ENCODE measurements at regions not wholly inside any gene's neighbourhood (a gene's known extent, or its start where the extent isn't known, plus 50 kb on each side); places are given as distances from the start of the nearest gene placed in this dataset.

- no peak overlapping the region for H3K4me3 ChIP-seq
- H3K27ac ChIP-seq: no peak overlapping the region
- TF ChIP-seq CTCF (IDR thresholded peaks at IDR 0.05) (no peak), POLR2A (IDR thresholded peaks at IDR 0.05) (no peak)
- H3K4me1 ChIP-seq: no peaks in the 10 kb centered on the region
- H3K9me3 ChIP-seq: no peaks in the 10 kb centered on the region
- peak in 2 of 3 donors; percentile 19 to 23 for DNase-seq
- H3K36me3 ChIP-seq: no peaks in the 10 kb centered on the region
- H3K27me3 ChIP-seq: no peaks in the 10 kb centered on the region
These were observed 135.8 kb upstream of the UNC5B start for GRCh38 chr10:71076473-71077142.

DNA sequence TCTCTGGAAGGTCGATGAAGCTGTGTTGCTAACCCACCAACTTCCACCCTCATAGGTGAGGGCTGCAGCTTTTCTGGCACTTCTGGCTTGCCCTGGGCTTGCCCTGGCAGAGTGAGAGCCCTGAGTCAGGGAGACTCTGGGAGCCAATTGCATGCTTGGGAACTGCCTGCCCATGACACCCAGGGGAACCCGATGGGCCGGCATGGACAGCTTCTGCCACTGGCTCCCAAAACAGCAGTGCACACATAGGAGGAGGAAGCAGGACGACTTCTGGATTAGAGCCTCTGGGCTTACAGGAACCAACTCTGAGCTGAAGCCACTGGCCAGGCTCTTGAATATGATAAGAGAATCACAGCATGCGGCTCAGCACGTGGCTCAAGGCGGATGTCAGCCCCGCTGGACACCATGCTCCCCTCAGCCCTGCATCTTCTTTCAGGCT lies 135.2 kb upstream of the UNC5B start:
- peak in 2 of 3 donors; percentile 28 to 30 for DNase-seq

GRCh38 chr10:71077796-71078453 lies 134.4 kb upstream of the UNC5B start:
- no peaks in the 10 kb centered on the region for H3K9me3 ChIP-seq
- H3K4me1 ChIP-seq: no peaks in the 10 kb centered on the region
- DNase-seq: peak in 1 of 3 donors; percentile 15
- no peaks in the 10 kb centered on the region for H3K27me3 ChIP-seq
- H3K36me3 ChIP-seq: no peaks in the 10 kb centered on the region
- no peak overlapping the region for H3K4me3 ChIP-seq
- H3K27ac ChIP-seq: no peak overlapping the region
- no peak for TF ChIP-seq POLR2A (IDR thresholded peaks at IDR 0.05)
- TF ChIP-seq CTCF (IDR thresholded peaks at IDR 0.05): no peak

More for the DNA sequence above, 135.2 kb upstream of the UNC5B start:
- H3K27me3 ChIP-seq: no peaks in the 10 kb centered on the region
- TF ChIP-seq CTCF (IDR thresholded peaks at IDR 0.05): no peak
- no peak for TF ChIP-seq POLR2A (IDR thresholded peaks at IDR 0.05)
- H3K4me3 ChIP-seq: no peak overlapping the region
- no peak overlapping the region for H3K27ac ChIP-seq
- H3K4me1 ChIP-seq: no peaks in the 10 kb centered on the region
- H3K36me3 ChIP-seq: no peaks in the 10 kb centered on the region
- no peaks in the 10 kb centered on the region for H3K9me3 ChIP-seq

DNA sequence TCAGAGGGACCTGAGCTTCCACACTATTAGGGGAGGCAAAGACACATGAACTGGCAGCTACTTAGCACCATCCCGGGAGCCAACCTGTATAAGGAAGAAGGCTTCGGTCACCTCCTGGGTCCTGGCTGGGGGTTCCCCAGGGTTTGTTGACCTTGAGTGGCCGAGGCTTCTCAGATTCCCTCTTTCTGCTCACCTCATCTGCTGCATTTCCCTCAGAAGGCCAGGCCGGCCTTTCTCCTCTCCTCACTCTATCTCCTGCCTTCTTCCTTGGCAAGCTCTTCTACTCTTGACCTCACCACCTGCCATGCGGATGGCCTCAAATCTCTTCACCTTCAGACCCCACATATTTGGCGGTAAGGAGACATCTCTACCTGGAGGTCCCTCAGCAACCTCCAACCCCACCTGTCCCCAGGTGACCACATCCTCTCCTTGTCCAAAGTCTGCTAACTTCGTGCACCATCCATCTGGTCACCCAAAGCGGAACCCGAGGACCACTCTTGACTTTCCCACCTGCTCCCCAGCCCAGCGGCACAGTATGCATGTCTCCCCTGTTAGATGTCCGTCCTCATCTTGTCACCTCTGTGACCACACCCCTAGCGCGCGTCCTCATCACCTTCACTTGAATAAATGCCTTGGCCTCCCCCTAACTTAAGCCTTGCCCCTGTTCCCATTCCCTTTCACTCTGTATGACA lies 133.8 kb upstream of the UNC5B start:
- no peak for TF ChIP-seq POLR2A (IDR thresholded peaks at IDR 0.05)

DNA sequence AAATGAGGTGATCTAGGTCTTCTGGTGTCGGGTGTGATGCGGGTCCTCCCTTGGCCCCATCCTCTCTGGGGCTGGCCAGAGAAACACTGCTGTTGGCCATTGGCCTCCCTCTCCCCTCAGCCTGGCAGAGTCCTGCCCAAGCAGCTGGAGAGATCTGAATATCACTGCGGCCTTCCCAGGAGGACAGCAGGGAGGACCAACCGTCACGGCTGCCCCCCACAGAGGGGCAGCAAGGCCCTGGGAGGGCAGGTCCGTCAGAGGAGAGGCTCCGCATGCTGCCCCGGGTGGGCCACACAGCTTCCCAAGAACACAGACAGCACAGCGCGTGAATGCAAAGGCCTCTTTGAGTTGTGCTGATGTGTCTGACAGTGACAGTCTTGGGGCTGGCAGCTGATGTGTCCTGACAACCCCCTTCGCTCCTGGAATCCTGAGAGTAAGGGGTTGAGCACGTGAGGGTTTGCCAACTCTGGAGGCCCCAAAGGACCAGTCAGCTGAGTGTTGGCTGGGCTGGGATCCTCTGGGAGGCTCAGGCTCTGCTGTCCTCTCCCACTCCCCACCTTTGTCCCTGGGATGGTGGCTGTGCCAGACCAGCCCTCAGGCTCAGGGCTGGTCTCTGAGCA lies 132.5 kb upstream of the UNC5B start:
- peak in 2 of 3 donors; percentile 14 to 42 for DNase-seq
- H3K36me3 ChIP-seq: no peaks in the 10 kb centered on the region

More for the DNA sequence above, 133.8 kb upstream of the UNC5B start:
- no peaks in the 10 kb centered on the region for H3K27me3 ChIP-seq
- no peaks in the 10 kb centered on the region for H3K9me3 ChIP-seq
- H3K27ac ChIP-seq: no peak overlapping the region
- no peaks in the 10 kb centered on the region for H3K36me3 ChIP-seq
- H3K4me3 ChIP-seq: no peak overlapping the region
- H3K4me1 ChIP-seq: no peaks in the 10 kb centered on the region
- peak in 1 of 3 donors; percentile 17 for DNase-seq

More for the DNA sequence above, 132.5 kb upstream of the UNC5B start:
- no peak overlapping the region for H3K4me3 ChIP-seq
- no peaks in the 10 kb centered on the region for H3K9me3 ChIP-seq
- no peak for TF ChIP-seq CTCF (IDR thresholded peaks at IDR 0.05)
- no peak for TF ChIP-seq POLR2A (IDR thresholded peaks at IDR 0.05)
- no peaks in the 10 kb centered on the region for H3K4me1 ChIP-seq
- no peaks in the 10 kb centered on the region for H3K27me3 ChIP-seq
- no peak overlapping the region for H3K27ac ChIP-seq
